ENCODE measurements at regions not wholly inside any gene's neighbourhood (a gene's known extent, or its start where the extent isn't known, plus 50 kb on each side); places are given as distances from the start of the nearest gene placed in this dataset.

DNA sequence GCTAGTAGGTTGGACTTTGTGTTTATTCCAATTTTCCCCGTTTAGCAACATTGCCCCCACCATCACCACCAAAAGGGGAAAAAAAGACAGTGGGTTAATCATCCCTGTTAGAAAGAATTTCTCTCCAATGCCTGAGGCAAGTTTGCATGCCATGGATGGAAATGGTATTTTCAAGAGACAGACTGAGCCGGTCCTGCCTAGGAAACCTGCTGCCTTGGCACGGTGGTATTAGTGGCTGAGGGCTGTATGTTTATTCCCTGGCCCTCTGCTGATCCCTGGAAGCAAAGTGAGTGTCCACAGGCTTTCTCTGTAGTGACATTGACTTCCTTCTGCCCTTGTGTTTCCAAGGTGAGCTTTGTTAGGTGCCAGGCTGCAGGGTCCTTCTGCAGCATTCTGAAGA, 427.0 kb upstream of the RBFOX1 start:
- Histone ChIP-seq H2AFZ (ENCODE audit: low read length) (no peak overlapping the region), H3K4me3 (replicated peaks in 1 of 3; ENCODE audit: insufficient read depth in 1 of 3, low read depth in 2 of 3, low read length in 3 of 3) (no peak overlapping the region), H4K20me1 (ENCODE audit: insufficient read depth, low read length) (no peaks in the 10 kb centered on the region), H3K9me3 (ENCODE audit: low read length) (no peaks in the 10 kb centered on the region; the same call in 1 of the 2 replicates), H3K79me2 (ENCODE audit: insufficient read depth, low read length) (no peaks in the 10 kb centered on the region), H3K4me1 (ENCODE audit: insufficient read depth, low read length) (no peaks in the 10 kb centered on the region), H3K4me2 (ENCODE audit: low read depth, low read length) (no peak overlapping the region), H3K27ac (ENCODE audit: extremely low read length, insufficient read depth, low read length) (no peak overlapping the region), H3K36me3 (replicated peaks in 1 of 2; ENCODE audit: control insufficient read depth in 1 of 2, insufficient read depth in 2 of 2, low read length in 2 of 2) (no peaks in the 10 kb centered on the region), H3K27me3 (ENCODE audit: control insufficient read depth in 1 of 2, insufficient read depth in 2 of 2, low read length in 2 of 2) (0 out of 5 replicates have a peak, but pooled peaks cover 0 to 2% of the 10 kb centered on the region in 2 experiments), H3K9ac (ENCODE audit: insufficient read depth, low read depth, low read length) (no peak overlapping the region)
- intact Hi-C loops (cut with micrococcal nuclease; ENCODE audit: unreplicated experiment), result no loop called here
- DNase-seq (ENCODE audit: low spot score) (no peak), ATAC-seq (no peak), FAIRE-seq (no peak)
- no TSS peak for BruUV-seq (replicated peaks)
- POLR2A ChIA-PET, result no interaction called here
- in situ Hi-C loops (cut with HindIII; ENCODE audit: extremely low pct_ligation_motif_present, low pct_unique_long_range_greater_than_20kb), result no loop called here
- 0% methylated on average over 3 of the region's 3 CpGs for WGBS (ENCODE audit: low lambda C conversion rate)
- no peak for TF ChIP-seq HNRNPLL (IDR thresholded peaks at IDR 0.05; ENCODE audit: low read depth, low read length, poor library complexity, severe bottlenecking)
- TF ChIP-seq CCDC6 (CRISPR knock-in tag; IDR thresholded peaks at IDR 0.05), result no peak
- TF ChIP-seq MED1 (CRISPR knock-in tag; IDR thresholded peaks at IDR 0.05), result no peak
- TF ChIP-seq, protein P1, sequence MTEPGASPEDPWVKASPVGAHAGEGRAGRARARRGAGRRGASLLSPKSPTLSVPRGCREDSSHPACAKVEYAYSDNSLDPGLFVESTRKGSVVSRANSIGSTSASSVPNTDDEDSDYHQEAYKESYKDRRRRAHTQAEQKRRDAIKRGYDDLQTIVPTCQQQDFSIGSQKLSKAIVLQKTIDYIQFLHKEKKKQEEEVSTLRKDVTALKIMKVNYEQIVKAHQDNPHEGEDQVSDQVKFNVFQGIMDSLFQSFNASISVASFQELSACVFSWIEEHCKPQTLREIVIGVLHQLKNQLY (CRISPR knock-in tag; IDR thresholded peaks at IDR 0.05), result no peak
- TF ChIP-seq RBFOX2 (IDR thresholded peaks at IDR 0.05; ENCODE audit: low read depth, low read length), result no peak
- TF ChIP-seq NFYB (CRISPR knock-in tag; IDR thresholded peaks at IDR 0.05), result no peak
- TF ChIP-seq NFRKB (IDR thresholded peaks at IDR 0.05), result no peak
- TF ChIP-seq ZNF292 (CRISPR knock-in tag; IDR thresholded peaks at IDR 0.05; ENCODE audit: borderline replicate concordance, low read depth), result no peak
- no peak for TF ChIP-seq SYNCRIP (IDR thresholded peaks at IDR 0.05; ENCODE audit: insufficient read depth, low read depth, low read length)
- CTCF ChIA-PET (ENCODE audit: low intra/inter-chr PET ratio, low total read pairs), result no interaction called here

DNA sequence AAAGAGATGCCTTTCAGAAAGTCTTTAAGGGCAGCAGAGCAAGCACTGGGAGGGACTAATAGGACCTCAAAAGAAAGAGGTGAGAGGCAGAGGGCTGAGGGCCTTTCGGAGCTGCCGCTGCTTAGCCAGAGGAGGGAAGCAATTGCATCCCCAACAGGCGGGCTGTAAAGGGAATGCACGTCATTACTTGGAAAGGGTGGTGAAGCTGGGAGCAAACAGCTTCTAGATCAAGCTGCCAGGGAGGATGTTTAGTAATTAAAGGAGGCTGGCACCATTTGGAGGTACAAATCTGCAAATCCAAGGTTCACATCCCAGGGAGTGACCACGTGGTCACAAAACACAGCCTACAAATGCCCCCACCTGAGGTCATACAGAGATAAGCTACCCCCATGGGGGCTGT, 429.0 kb upstream of the RBFOX1 start:
- Histone ChIP-seq H3K9me3 (ENCODE audit: low read length) (peaks cover 16% of the 10 kb centered on the region), H3K9ac (ENCODE audit: insufficient read depth, low read depth, low read length) (no peak overlapping the region), H3K27ac (ENCODE audit: extremely low read length, insufficient read depth, low read length) (no peak overlapping the region), H3K27me3 (ENCODE audit: control insufficient read depth in 1 of 2, insufficient read depth in 2 of 2, low read length in 2 of 2) (0 out of 5 replicates have a peak, but pooled peaks cover 0 to 2% of the 10 kb centered on the region in 2 experiments), H2AFZ (ENCODE audit: low read length) (no peak overlapping the region), H3K4me3 (replicated peaks in 1 of 3; ENCODE audit: insufficient read depth in 1 of 3, low read depth in 2 of 3, low read length in 3 of 3) (no peak overlapping the region), H3K4me2 (ENCODE audit: low read depth, low read length) (no peak overlapping the region), H3K79me2 (ENCODE audit: insufficient read depth, low read length) (no peaks in the 10 kb centered on the region), H3K36me3 (replicated peaks in 1 of 2; ENCODE audit: control insufficient read depth in 1 of 2, insufficient read depth in 2 of 2, low read length in 2 of 2) (no peaks in the 10 kb centered on the region), H3K4me1 (ENCODE audit: insufficient read depth, low read length) (no peaks in the 10 kb centered on the region), H4K20me1 (ENCODE audit: insufficient read depth, low read length) (no peaks in the 10 kb centered on the region)
- BruUV-seq (replicated peaks), result no TSS peak
- intact Hi-C loops (cut with micrococcal nuclease; ENCODE audit: unreplicated experiment) (no loop called here), in situ Hi-C loops (cut with HindIII; ENCODE audit: extremely low pct_ligation_motif_present, low pct_unique_long_range_greater_than_20kb) (no loop called here)
- ATAC-seq (no peak), FAIRE-seq (no peak), DNase-seq (ENCODE audit: low spot score) (no peak)
- WGBS (ENCODE audit: low lambda C conversion rate), result 0% methylated on average over 4 of the region's 5 CpGs
- POLR2A ChIA-PET, result no interaction called here
- CTCF ChIA-PET (ENCODE audit: low intra/inter-chr PET ratio, low total read pairs), result no interaction called here
- TF ChIP-seq, protein P2, sequence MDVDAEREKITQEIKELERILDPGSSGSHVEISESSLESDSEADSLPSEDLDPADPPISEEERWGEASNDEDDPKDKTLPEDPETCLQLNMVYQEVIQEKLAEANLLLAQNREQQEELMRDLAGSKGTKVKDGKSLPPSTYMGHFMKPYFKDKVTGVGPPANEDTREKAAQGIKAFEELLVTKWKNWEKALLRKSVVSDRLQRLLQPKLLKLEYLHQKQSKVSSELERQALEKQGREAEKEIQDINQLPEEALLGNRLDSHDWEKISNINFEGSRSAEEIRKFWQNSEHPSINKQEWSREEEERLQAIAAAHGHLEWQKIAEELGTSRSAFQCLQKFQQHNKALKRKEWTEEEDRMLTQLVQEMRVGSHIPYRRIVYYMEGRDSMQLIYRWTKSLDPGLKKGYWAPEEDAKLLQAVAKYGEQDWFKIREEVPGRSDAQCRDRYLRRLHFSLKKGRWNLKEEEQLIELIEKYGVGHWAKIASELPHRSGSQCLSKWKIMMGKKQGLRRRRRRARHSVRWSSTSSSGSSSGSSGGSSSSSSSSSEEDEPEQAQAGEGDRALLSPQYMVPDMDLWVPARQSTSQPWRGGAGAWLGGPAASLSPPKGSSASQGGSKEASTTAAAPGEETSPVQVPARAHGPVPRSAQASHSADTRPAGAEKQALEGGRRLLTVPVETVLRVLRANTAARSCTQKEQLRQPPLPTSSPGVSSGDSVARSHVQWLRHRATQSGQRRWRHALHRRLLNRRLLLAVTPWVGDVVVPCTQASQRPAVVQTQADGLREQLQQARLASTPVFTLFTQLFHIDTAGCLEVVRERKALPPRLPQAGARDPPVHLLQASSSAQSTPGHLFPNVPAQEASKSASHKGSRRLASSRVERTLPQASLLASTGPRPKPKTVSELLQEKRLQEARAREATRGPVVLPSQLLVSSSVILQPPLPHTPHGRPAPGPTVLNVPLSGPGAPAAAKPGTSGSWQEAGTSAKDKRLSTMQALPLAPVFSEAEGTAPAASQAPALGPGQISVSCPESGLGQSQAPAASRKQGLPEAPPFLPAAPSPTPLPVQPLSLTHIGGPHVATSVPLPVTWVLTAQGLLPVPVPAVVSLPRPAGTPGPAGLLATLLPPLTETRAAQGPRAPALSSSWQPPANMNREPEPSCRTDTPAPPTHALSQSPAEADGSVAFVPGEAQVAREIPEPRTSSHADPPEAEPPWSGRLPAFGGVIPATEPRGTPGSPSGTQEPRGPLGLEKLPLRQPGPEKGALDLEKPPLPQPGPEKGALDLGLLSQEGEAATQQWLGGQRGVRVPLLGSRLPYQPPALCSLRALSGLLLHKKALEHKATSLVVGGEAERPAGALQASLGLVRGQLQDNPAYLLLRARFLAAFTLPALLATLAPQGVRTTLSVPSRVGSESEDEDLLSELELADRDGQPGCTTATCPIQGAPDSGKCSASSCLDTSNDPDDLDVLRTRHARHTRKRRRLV (CRISPR knock-in tag; IDR thresholded peaks at IDR 0.05), result no peak
- TF ChIP-seq RBM22 (optimal IDR thresholded peaks at IDR 0.05; ENCODE audit: low read length), result no peak
- no peak for TF ChIP-seq EEA1 (CRISPR knock-in tag; IDR thresholded peaks at IDR 0.05; ENCODE audit: borderline replicate concordance)
- TF ChIP-seq, protein P1 (CRISPR knock-in tag; IDR thresholded peaks at IDR 0.05), result no peak

Data from HepG2 (cell line).